ENCODE measurements at regions not wholly inside any gene's neighbourhood (a gene's known extent, or its start where the extent isn't known, plus 50 kb on each side); places are given as distances from the start of the nearest gene placed in this dataset.
A peak's percentile ranks its signal among the peaks of the same experiment; 100 is the strongest.

DNA sequence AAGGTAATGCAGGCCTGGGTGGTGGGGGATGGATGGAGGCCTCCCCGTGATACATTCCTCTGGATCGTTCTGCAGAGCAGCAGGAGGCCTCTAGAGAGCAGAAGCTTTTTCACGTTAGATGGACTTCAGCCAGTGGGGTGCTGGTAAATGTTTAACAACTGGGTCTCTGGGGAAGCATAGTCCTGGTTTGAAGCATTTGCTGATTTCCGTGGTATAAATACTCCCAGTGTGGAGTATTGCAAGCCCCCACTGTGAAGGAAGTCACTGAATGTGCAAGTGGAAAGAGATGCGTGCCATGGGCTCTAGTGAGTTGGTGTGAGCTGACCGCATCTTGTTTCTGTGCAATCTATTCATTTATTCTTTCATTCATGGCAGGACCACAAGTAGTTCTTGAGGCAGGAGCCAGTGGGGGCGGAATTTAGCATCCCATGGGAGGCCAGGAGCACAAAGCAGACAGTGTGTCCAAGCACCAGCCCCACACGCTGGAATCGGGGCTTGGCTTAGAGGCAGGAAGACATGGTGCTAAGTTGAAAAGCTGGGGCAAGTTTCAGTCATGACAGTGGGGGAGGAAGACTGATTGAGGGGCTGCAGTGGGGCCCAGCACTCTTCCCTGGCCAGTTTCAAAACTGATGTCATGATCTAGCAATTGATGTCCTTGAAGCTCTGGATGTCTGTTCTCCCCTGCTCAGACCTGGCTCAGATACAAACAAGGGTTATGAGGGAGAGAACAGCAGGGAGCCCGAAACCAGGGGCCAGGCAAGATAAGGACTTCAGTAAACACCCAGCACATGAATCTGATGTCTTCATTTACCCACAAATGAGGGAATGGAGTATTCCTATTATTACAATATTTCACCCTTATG is 280.9 kb upstream of the LYZL1 start (continued):
- TF ChIP-seq, protein P1, sequence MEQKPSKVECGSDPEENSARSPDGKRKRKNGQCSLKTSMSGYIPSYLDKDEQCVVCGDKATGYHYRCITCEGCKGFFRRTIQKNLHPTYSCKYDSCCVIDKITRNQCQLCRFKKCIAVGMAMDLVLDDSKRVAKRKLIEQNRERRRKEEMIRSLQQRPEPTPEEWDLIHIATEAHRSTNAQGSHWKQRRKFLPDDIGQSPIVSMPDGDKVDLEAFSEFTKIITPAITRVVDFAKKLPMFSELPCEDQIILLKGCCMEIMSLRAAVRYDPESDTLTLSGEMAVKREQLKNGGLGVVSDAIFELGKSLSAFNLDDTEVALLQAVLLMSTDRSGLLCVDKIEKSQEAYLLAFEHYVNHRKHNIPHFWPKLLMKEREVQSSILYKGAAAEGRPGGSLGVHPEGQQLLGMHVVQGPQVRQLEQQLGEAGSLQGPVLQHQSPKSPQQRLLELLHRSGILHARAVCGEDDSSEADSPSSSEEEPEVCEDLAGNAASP (IDR thresholded peaks at IDR 0.05), result no peak
- TF ChIP-seq RCOR1 (IDR thresholded peaks at IDR 0.05; ENCODE audit: borderline replicate concordance in 1 of 2, low read depth in 2 of 2, low read length in 2 of 2) (peak in 1 of 2 experiments; percentile 64; a peak in 1 of 4 replicates), MYNN (IDR thresholded peaks at IDR 0.05) (no peak), MYNN (CRISPR knock-in tag; IDR thresholded peaks at IDR 0.05) (no peak), HMG20B (CRISPR knock-in tag; IDR thresholded peaks at IDR 0.05) (no peak), CCAR2 (IDR thresholded peaks at IDR 0.05; ENCODE audit: low read depth, low read length) (no peak), ZNF41 (CRISPR knock-in tag; conservative IDR thresholded peaks at IDR 0.05) (no peak), PHTF2 (CRISPR knock-in tag; IDR thresholded peaks at IDR 0.05) (no peak), HNRNPK (IDR thresholded peaks at IDR 0.05; ENCODE audit: low read depth, low read length, poor library complexity, severe bottlenecking) (no peak), EZH2 (IDR thresholded peaks at IDR 0.05; ENCODE audit: borderline replicate concordance, low read depth, low read length) (no peak), ILK (tag; IDR thresholded peaks at IDR 0.05; ENCODE audit: borderline replicate concordance, low read depth) (no peak), NFRKB (IDR thresholded peaks at IDR 0.05; ENCODE audit: low read depth) (no peak), CREBBP (IDR thresholded peaks at IDR 0.05; ENCODE audit: low read depth, low read length) (no peak), ZNF551 (CRISPR knock-in tag; IDR thresholded peaks at IDR 0.05) (no peak)
- TF ChIP-seq, protein P2, sequence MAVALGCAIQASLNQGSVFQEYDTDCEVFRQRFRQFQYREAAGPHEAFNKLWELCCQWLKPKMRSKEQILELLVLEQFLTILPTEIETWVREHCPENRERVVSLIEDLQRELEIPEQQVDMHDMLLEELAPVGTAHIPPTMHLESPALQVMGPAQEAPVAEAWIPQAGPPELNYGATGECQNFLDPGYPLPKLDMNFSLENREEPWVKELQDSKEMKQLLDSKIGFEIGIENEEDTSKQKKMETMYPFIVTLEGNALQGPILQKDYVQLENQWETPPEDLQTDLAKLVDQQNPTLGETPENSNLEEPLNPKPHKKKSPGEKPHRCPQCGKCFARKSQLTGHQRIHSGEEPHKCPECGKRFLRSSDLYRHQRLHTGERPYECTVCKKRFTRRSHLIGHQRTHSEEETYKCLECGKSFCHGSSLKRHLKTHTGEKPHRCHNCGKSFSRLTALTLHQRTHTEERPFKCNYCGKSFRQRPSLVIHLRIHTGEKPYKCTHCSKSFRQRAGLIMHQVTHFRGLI (CRISPR knock-in tag; IDR thresholded peaks at IDR 0.05), result no peak
- TF ChIP-seq, protein P3, sequence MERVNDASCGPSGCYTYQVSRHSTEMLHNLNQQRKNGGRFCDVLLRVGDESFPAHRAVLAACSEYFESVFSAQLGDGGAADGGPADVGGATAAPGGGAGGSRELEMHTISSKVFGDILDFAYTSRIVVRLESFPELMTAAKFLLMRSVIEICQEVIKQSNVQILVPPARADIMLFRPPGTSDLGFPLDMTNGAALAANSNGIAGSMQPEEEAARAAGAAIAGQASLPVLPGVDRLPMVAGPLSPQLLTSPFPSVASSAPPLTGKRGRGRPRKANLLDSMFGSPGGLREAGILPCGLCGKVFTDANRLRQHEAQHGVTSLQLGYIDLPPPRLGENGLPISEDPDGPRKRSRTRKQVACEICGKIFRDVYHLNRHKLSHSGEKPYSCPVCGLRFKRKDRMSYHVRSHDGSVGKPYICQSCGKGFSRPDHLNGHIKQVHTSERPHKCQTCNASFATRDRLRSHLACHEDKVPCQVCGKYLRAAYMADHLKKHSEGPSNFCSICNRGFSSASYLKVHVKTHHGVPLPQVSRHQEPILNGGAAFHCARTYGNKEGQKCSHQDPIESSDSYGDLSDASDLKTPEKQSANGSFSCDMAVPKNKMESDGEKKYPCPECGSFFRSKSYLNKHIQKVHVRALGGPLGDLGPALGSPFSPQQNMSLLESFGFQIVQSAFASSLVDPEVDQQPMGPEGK (CRISPR knock-in tag; IDR thresholded peaks at IDR 0.05; ENCODE audit: borderline replicate concordance), result no peak
